HCT116 (cell line): ENCODE measurements at regions not wholly inside any gene's neighbourhood (a gene's known extent, or its start where the extent isn't known, plus 50 kb on each side); places are given as distances from the start of the nearest gene placed in this dataset.

Experiments used
- ATAC-seq: fragments of 200-7000 bp; cut with Tn5 transposase; 2 replicates; pipeline ENCODE4 v1.9.1; 2020; ENCODE audit warnings: mild to moderate bottlenecking, moderate library complexity
- BruUV-seq: library from RNA; stranded (reverse); fragments of 400-500 nt; replicated peaks from 2 replicates; lab custom pipeline; 2021; lab: Mats Ljungman, UMichigan
- CTCF ChIA-PET: fragments of 300-600 bp; sonication (Branson Sonifier 250); formaldehyde crosslinking; loops from one replicate; lab custom pipeline; 2021; ENCODE audit warnings: antibody characterized with exemption; lab: Charles Lee
- POLR2A ChIA-PET: fragments of 300-600, 350-600 bp; sonication (Branson Sonifier 250); formaldehyde crosslinking; loops from one replicate; lab custom pipeline; 2021; ENCODE audit warnings: antibody characterized with exemption; lab: Charles Lee
- RAD21 ChIA-PET, 2 experiments: fragments of 300-600 bp; sonication (Branson Sonifier 250); formaldehyde crosslinking; loops; one replicate each; lab custom pipeline; 2023; ENCODE audit warnings: low total read pairs in 2 of 2; ENCODE audit not compliant: uncharacterized antibody in 2 of 2, unreplicated experiment in 2 of 2, low non-redundant PET in 1 of 2; lab: Charles Lee
- DNase-seq: peaks from one replicate; pipeline ENCODE4 v3.0.0-alpha.2; 2010; ENCODE audit warnings: low read depth, low spot score
- H2AFZ ChIP-seq: fragments of 200-600 bp; shearing (Covaris generic), sonication (generic); 2 replicates; pipeline ENCODE4 v1.6.1; 2017; ENCODE audit warnings: low read depth, mixed run types, mixed read lengths, antibody characterized with exemption, low read length; ENCODE audit not compliant: poor library complexity, severe bottlenecking
- H3K27ac ChIP-seq: 2 replicates; pipeline ENCODE4 v1.5.1; 2012; ENCODE audit warnings: low read depth, low read length
- H3K27me3 ChIP-seq: fragments of 200-600 bp; sonication (generic); 2 replicates; pipeline ENCODE4 v1.6.1; 2016; ENCODE audit warnings: mixed run types, low read length, mixed read lengths; ENCODE audit not compliant: insufficient read depth
- H3K36me3 ChIP-seq, 2 experiments: fragments of 200-500 bp in 1 of 2; fragments of 200-600 bp in 1 of 2; sonication (Bioruptor generic) in 1 of 2; sonication (generic) in 1 of 2; 2 replicates each; pipeline versions ENCODE4 v1.5.1 to v1.6.1; 2014 to 2016; ENCODE audit warnings: low read length in 2 of 2, inconsistent platforms in 1 of 2, mixed read lengths in 1 of 2, mixed run types in 1 of 2; ENCODE audit not compliant: insufficient read depth in 2 of 2, control insufficient read depth in 1 of 2
- H3K4me1 ChIP-seq, 2 experiments: fragments of 200-600 bp in 1 of 2; sonication (generic) in 1 of 2; 2 replicates each; pipeline versions ENCODE4 v1.5.1 to v1.6.1; 2012 to 2017; ENCODE audit warnings: low read length in 2 of 2, inconsistent platforms in 1 of 2, mild to moderate bottlenecking in 1 of 2, mixed read lengths in 1 of 2, mixed run types in 1 of 2, moderate library complexity in 1 of 2; ENCODE audit not compliant: insufficient read depth in 2 of 2, control insufficient read depth in 1 of 2
- H3K4me2 ChIP-seq: fragments of 200-600 bp; sonication (generic); 2 replicates; pipeline ENCODE4 v1.6.1; 2017; ENCODE audit warnings: mixed run types, low read length, mixed read lengths
- H3K4me3 ChIP-seq, 2 experiments: fragments of 200-600 bp in 1 of 2; sonication (generic) in 1 of 2; replicated peaks in 1 of 2; 2 replicates each; pipeline ENCODE4 v1.5.1; 2011 to 2016; ENCODE audit warnings: low read length in 2 of 2, control low read depth in 1 of 2, low read depth in 1 of 2, mild to moderate bottlenecking in 1 of 2, mixed read lengths in 1 of 2, mixed run types in 1 of 2
- H3K79me2 ChIP-seq: fragments of 200-600 bp; sonication (generic); 2 replicates; pipeline ENCODE4 v1.6.1; 2017; ENCODE audit warnings: mild to moderate bottlenecking, mixed run types, low read length, moderate library complexity, mixed read lengths; ENCODE audit not compliant: insufficient read depth
- H3K9ac ChIP-seq: fragments of 200-600 bp; sonication (generic); 2 replicates; pipeline ENCODE4 v1.6.1; 2016; ENCODE audit warnings: low read length, mixed read lengths
- H3K9me2 ChIP-seq: fragments of 200-600 bp; sonication (generic), shearing (Covaris generic); 2 replicates; pipeline ENCODE4 v1.6.1; 2017; ENCODE audit warnings: mixed run types, mild to moderate bottlenecking, moderate library complexity; ENCODE audit not compliant: insufficient read depth
- H3K9me3 ChIP-seq, 2 experiments: fragments of 200-500 bp in 1 of 2; fragments of 200-600 bp in 1 of 2; sonication (Bioruptor generic) in 1 of 2; sonication (generic) in 1 of 2; 2 replicates each; pipeline ENCODE4 v1.6.1; 2014 to 2017; ENCODE audit warnings: low read length in 2 of 2, mixed read lengths in 2 of 2, inconsistent platforms in 1 of 2, low read depth in 1 of 2, mild to moderate bottlenecking in 1 of 2, mixed run types in 1 of 2, moderate library complexity in 1 of 2; ENCODE audit not compliant: control insufficient read depth in 1 of 2, insufficient read depth in 1 of 2
- H4K20me1 ChIP-seq: fragments of 200-600 bp; sonication (generic), shearing (Covaris generic); 2 replicates; pipeline ENCODE4 v1.6.1; 2017; ENCODE audit warnings: mixed run types, mild to moderate bottlenecking, moderate library complexity; ENCODE audit not compliant: insufficient read depth
- CBX3 ChIP-seq: IDR thresholded peaks from 2 replicates; pipeline ENCODE4 v1.6.1; 2012; ENCODE audit warnings: low read depth
- CTCF ChIP-seq, 3 experiments: fragments of 200-600 bp in 1 of 3; sonication (generic) in 1 of 3; IDR thresholded peaks in 2 of 3; conservative IDR thresholded peaks in 1 of 3; 2 replicates each; pipeline ENCODE4 v1.5.1; 2012 to 2017; ENCODE audit warnings: low read depth in 2 of 3, low read length in 2 of 3, antibody characterized with exemption in 1 of 3, borderline replicate concordance in 1 of 3, control low read depth in 1 of 3, mild to moderate bottlenecking in 1 of 3, mixed read lengths in 1 of 3, mixed run types in 1 of 3, moderate library complexity in 1 of 3; ENCODE audit not compliant: insufficient read depth in 1 of 3
- ELF1 ChIP-seq: IDR thresholded peaks from 2 replicates; pipeline ENCODE4 v1.6.1; 2012; ENCODE audit warnings: low read depth, borderline replicate concordance
- EZH2 ChIP-seq: fragments of 200-600 bp; sonication (generic); IDR thresholded peaks from 2 replicates; pipeline ENCODE4 v1.6.1; 2017; ENCODE audit warnings: antibody characterized with exemption, mixed run types
- POLR2AphosphoS5 ChIP-seq: IDR thresholded peaks from 2 replicates; pipeline ENCODE4 v1.6.1; 2011; ENCODE audit warnings: mild to moderate bottlenecking, low read depth, low read length, moderate library complexity
- YY1 ChIP-seq: IDR thresholded peaks from 2 replicates; pipeline ENCODE4 v1.6.1; 2011; ENCODE audit warnings: low read length, low read depth, moderate library complexity, mild to moderate bottlenecking; ENCODE audit not compliant: insufficient replicate concordance; ENCODE audit errors: extremely low read depth
- intact Hi-C: fragments of 100-400 bp; cut with micrococcal nuclease; formaldehyde crosslinking; loops from 2 replicates; pipeline ENCODE4 v1.10.0; 2022

DNA sequence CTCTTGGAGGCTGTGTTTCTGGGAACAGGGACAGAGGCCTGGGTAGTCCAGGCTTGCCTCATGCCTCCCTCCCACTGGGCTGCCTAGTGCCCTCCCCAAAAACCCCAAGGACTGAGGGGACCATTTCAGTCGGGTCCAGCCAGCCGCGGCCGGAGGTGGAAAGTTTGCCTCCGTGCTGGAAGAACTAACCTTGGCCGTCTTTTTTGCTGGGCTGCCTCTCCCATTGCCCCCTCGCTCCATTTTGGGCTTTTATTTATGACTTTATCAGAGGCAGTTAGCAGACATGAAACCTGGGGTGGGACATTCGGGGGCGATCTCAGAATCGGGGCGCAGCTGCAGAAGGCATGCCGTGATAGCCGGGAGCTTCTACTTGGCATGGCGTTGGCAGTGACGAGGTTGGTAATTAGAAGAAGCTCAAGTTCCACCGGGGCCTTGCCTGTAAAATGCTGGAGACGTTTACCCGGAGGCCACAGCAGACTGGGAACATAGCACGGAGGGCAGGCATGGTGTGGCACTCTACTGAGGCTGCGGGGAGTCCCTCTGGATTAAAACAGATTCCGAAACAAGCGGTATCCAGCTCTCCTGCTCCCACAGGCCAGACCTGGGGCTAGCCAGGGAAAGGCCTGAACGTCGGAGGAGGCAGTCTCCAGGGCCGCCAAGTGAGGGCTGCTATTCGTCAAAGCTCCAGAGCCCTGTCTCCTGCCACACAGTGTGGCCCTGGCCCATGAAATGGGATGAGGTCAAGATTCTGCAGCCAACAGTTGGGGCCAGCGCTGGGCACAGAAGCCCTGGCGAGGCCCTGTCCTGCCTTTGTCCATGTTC lies 76.4 kb upstream of the PPARA start (continued):
- no peak for TF ChIP-seq CTCF (IDR thresholded peaks at IDR 0.05 in 2 of 3, conservative IDR thresholded peaks at IDR 0.05 in 1 of 3; ENCODE audit: borderline replicate concordance in 1 of 3, insufficient read depth in 1 of 3, low read depth in 2 of 3, low read length in 2 of 3)
- no peak for TF ChIP-seq EZH2
- TF ChIP-seq ELF1 = no peak
- TF ChIP-seq CBX3 = no peak
- TF ChIP-seq YY1 = no peak
- TF ChIP-seq POLR2AphosphoS5 = no peak

GRCh38 chr22:46074771-46075551 lies 75.4 kb upstream of the PPARA start:
- Histone ChIP-seq H3K9ac (peak overlapping the region; percentile 99), H3K36me3 (peaks cover 7 to 42% of the 10 kb centered on the region in 2 experiments), H3K9me2 (no peaks in the 10 kb centered on the region), H4K20me1 (no peaks in the 10 kb centered on the region), H3K79me2 (peaks cover 89% of the 10 kb centered on the region), H3K27ac (peak overlapping the region; percentile 100), H3K4me3 (peak overlapping the region; percentile 86 to 90), H3K4me1 (peaks cover 54 to 71% of the 10 kb centered on the region in 2 experiments), H2AFZ (no peak overlapping the region), H3K4me2 (peak overlapping the region; percentile 99), H3K27me3 (no peaks in the 10 kb centered on the region), H3K9me3 (no peaks in the 10 kb centered on the region)
- no TSS peak for BruUV-seq
- intact Hi-C loops = no loop called here
- ChIA-PET CTCF (interaction anchor here (1.7 kb wide), 1 partner anchor 69 kb away, joined by 4 read pairs; no protein-coding TSS in a partner anchor), RAD21 (no interaction called here), POLR2A (interaction anchor here (1.5 kb wide), 1 partner anchor 61 kb away, joined by 3 read pairs; no protein-coding TSS in a partner anchor)
- DNase-seq = no peak
- ATAC-seq = no peak
- TF ChIP-seq POLR2AphosphoS5 (0 out of 2 replicates have a peak, but pooled peaks have one; percentile 8), EZH2 (no peak)
